HG03045 (cell line): ENCODE measurements at regions not wholly inside any gene's neighbourhood (a gene's known extent, or its start where the extent isn't known, plus 50 kb on each side); places are given as distances from the start of the nearest gene placed in this dataset.
"Not testable (repeated sequence)": the region's sequence is repeated elsewhere in the genome, so short reads cannot be mapped to it uniquely, and the experiment has no call there.

ENCODE experiments used
- ATAC-seq: cut with Tn5 transposase; IDR thresholded peaks from one replicate; pipeline ENCODE4 v1.9.1; 2021; ENCODE audit warnings: mild to moderate bottlenecking, moderate library complexity; ENCODE audit not compliant: unreplicated experiment

- no peak for ATAC-seq
Observed at GRCh38 chr4:81617545-81617944, 145.8 kb upstream of the RASGEF1B start.

DNA sequence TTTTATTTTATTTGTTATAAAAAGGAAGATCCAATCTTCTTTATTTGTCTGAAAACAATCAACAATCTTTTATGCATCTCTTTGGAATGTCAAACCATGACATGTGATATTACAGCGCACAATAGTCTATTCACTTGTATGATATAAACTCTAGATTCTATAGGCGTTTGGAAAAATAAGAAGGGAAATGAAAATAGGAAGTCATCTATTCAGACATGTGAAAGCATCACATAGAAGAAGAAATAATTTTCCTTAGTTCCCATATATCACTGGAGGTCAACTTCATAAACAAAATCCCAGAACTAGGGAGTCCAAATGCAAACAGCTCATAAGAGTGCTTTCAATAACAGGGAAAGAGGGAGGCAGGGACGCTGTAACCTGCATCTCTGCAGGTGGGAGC is 139.5 kb upstream of the RASGEF1B start:
- ATAC-seq, result no peak

- ATAC-seq, result no peak
Observed at GRCh38 chr4:81609844-81610243, 138.1 kb upstream of the RASGEF1B start.

DNA sequence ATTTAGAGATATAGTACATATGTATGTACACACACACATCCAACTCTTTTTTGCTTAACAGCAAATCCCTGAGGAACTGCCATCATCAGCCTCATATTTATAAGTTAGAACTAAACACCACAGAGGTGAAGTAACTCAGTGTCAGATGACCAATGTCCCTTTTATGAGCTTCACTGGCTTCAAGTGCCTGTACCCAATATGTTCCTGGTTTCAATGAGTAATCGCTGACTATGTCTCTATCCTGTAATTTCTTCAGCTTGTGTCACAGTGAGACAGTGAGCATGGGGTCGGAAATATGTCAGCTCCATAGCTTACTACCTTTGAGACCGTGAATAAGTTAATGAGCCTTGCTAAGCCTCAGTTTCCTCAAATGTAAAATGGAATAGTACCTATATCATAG is 136.2 kb upstream of the RASGEF1B start:
- ATAC-seq, result no peak

GRCh38 chr4:81606801-81607501 is 135.2 kb upstream of the RASGEF1B start:
- ATAC-seq, result no peak

GRCh38 chr4:81606166-81606565 is 134.5 kb upstream of the RASGEF1B start:
- ATAC-seq, result no peak

- ATAC-seq, result no peak
Observed at GRCh38 chr4:81605271-81605670, 133.6 kb upstream of the RASGEF1B start.

DNA sequence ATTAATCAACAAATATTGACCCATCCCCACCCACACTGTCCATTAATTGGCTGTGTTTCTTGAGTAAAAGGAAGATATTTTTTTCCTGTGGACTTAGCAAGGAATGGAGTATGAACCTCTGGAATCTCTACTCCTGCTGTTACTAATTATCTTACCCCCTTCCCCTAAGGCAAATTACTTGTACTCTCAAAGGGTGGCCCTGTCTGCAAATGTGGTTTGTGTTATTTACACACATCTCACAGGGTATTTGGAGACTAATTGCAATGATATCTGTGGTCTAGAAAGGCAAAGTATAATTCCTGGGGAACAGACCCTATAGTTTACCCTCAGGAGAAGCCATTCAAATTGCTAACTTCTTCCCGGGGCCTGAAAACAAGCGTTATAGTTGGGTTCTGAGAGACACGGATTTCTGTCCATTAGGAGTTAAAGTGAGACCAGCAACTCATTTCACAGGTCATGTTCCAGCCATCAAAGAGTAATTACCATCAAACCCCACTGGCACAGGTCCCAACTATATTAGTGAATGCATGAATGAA is 133.0 kb upstream of the RASGEF1B start:
- ATAC-seq, result no peak

GRCh38 chr4:81602854-81603253 is 131.1 kb upstream of the RASGEF1B start:
- ATAC-seq, result no peak

DNA sequence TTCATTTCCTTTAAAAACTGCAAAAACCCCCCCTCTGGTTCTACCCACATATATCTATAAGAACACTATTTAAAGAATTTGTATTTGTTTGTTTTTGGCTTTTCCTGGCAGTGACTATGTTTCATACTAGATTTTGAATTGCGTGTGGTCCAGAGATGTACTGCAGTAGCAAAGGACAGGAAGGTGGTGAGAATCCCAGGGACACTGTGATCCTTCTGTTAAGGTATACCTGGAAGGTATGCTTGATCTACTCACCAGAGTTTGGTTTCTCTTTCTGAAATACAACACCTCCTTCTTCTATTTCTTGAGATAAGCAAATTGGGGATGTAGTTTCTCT is 129.6 kb upstream of the RASGEF1B start:
- no peak for ATAC-seq

DNA sequence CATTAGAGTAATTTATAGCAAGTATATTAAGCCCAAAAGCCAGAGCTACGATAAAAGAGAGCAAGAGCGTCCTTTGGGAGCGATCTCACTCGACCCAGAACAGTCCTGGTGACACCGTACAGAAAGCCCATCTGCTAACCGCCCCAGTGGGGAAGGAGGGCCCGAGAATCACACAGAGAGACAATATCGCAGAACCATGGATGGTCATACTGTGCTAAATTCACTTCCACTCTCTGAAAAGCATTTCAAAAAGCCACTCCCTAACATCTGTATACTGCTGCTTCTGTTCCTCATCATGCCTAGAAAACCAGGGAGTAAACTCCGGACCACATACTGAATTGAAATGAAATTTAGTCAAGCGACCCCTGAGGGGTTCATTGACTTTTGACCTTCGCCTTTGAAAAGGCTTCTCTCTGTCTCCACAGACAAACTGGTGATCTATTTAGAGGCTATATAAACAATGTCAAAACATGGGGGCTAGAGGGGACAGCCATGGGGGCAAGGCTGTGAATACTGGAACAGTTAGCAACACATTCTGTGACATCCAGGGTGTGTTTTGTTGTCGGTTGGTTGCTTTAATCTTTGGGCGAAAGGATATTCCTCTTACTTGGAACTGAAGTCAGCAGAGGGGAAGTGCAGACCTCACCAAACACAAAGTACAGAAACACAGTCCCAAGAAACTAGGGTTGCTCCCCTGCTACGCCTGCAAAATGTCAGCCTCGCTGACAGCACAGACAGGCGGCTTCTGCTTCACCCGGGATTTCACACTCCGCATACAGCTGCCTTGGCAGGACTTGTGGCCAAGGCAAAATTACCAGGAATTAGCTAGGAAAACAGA is 129.0 kb upstream of the RASGEF1B start:
- ATAC-seq, result no peak

DNA sequence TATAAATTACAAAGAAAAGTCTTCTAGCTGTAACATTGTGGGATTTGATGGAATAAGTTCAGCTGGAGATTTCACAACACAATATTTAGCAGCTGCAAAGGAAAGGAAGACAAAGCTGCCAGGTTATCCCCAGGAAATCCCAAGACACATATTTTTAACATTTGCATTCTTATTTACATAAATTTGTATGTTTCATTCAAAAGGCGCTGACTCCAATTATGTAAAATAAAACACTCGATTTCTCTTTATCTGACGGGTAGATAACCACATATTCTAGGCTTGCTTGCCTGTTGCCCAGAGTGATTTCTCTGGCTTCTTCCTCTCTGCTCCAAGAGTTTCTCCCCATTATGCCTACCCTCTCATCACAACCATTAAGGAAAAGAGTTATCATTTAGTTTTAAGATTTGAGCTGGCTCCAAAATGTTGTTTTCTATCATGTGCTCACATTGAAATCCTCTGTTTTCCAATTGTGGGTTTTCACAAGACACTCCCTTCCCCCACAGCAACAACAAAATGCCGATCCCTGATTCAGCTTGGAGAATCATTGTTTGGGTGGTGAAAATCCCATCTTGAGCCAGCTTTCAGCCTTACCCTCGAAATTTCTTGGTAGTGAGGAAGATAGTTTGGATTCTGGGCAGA is 128.2 kb upstream of the RASGEF1B start:
- ATAC-seq, result no peak

- ATAC-seq, result no peak
Observed at GRCh38 chr4:81595798-81596610, 124.3 kb upstream of the RASGEF1B start.

DNA sequence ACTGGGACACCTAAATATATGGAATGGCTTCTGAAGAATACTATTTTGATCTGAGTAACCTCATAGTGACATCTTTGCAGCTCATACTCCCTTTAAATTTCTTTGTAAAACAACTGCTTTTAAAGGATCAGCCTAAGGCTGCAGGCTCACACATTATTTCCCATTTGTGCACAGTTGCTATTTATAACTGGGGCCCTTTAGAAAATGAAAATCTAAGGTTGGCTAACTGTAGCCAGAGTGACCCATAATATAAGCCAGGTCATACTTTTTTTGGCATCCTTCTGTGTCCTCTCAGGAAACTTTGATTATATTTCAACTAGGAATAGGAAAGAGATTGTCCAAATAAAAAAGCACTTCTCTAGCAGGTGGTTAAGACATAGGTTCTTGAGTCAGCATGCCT is 123.6 kb upstream of the RASGEF1B start:
- no peak for ATAC-seq

DNA sequence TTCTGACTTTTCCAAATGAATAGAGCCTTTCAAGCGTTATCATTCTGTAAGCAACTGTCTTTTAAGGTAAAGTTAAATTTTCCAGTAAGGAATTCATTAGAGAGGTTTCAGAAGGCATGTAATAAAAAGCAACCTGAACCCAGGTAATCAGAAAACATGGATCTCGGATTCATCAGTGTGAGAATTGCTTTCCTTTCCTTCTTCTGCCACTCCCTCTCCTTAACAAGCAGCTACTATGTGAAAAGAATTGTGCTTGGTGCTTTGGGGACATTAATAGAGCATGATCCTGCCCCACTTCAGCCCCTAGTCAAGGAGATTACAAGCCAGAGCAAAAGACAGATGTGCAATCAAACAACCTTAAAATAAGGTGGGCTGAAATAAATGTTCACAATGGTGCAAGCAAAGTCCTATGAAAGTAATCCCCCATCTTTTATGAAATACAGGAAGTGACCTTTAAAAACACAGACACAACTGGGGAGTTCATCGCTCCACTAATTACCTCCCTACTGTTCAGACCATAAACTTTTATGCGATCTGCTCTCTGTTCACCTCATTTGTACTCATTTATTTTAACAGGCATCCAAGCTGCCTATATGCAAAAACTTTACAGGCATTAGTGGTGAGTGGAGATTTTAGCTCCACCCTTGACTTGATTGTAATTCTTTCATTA is 122.9 kb upstream of the RASGEF1B start:
- ATAC-seq, result no peak

GRCh38 chr4:81592701-81593100 is 121.0 kb upstream of the RASGEF1B start:
- no peak for ATAC-seq

GRCh38 chr4:81590596-81590995 is 118.9 kb upstream of the RASGEF1B start:
- ATAC-seq, result no peak

GRCh38 chr4:81589262-81589661 is 117.6 kb upstream of the RASGEF1B start:
- no peak for ATAC-seq

GRCh38 chr4:81586706-81587105 is 115.0 kb upstream of the RASGEF1B start:
- no peak for ATAC-seq

DNA sequence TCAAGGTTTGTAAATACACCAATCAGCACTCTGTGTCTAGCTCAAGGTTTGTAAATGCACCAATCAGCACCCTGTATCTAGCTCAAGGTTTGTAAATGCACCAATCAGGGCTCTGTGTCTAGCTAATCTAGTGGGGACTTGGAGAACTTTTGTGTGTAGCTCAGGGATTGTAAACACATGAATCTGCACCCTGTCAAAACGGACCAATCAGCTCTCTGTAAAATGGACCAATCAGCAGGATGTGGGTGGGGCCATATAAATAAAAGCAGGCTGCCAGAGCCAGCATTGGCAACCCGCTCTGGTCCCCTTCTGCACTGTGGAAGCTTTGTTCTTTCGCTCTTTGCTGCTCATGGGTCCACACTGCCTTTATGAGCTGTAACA is 109.3 kb upstream of the RASGEF1B start:
- not testable (repeated sequence) for ATAC-seq
